ENCODE measurements at regions not wholly inside any gene's neighbourhood (a gene's known extent, or its start where the extent isn't known, plus 50 kb on each side); places are given as distances from the start of the nearest gene placed in this dataset.

GRCh38 chr7:136174477-136175125 lies 197.4 kb upstream of the MTPN start:
- DNase-seq (ENCODE audit: low read depth in 2 of 2) = no peak

GRCh38 chr7:136173874-136174273 lies 196.7 kb upstream of the MTPN start:
- no peak for DNase-seq (ENCODE audit: low read depth in 2 of 2)

GRCh38 chr7:136171233-136171632 lies 194.1 kb upstream of the MTPN start:
- DNase-seq (ENCODE audit: low read depth in 2 of 2) = no peak

- no peak for DNase-seq (ENCODE audit: low read depth in 2 of 2)
Observed at GRCh38 chr7:136168821-136169220, 191.7 kb upstream of the MTPN start.

GRCh38 chr7:136167991-136168390 lies 190.8 kb upstream of the MTPN start:
- no peak for DNase-seq (ENCODE audit: low read depth in 2 of 2)

GRCh38 chr7:136166521-136166920 lies 189.4 kb upstream of the MTPN start:
- no peak for DNase-seq (ENCODE audit: low read depth in 2 of 2)

- no peak for DNase-seq (ENCODE audit: low read depth in 2 of 2)
Observed at GRCh38 chr7:136163340-136163801, 186.2 kb upstream of the MTPN start.

GRCh38 chr7:136150311-136150710 lies 173.2 kb upstream of the MTPN start:
- DNase-seq (ENCODE audit: low read depth in 2 of 2) = no peak

- DNase-seq (ENCODE audit: low read depth in 2 of 2) = no peak
Observed at GRCh38 chr7:136148920-136149319, 171.8 kb upstream of the MTPN start.

GRCh38 chr7:136146925-136147324 lies 169.8 kb upstream of the MTPN start:
- DNase-seq (ENCODE audit: low read depth in 2 of 2) = no peak

GRCh38 chr7:136144182-136144581 lies 167.0 kb upstream of the MTPN start:
- DNase-seq (ENCODE audit: low read depth in 2 of 2) = no peak

- no peak for DNase-seq (ENCODE audit: low read depth in 2 of 2)
Observed at GRCh38 chr7:136143271-136143670, 166.1 kb upstream of the MTPN start.

GRCh38 chr7:136142583-136142982 lies 165.4 kb upstream of the MTPN start:
- no peak for DNase-seq (ENCODE audit: low read depth in 2 of 2)

- no peak for DNase-seq (ENCODE audit: low read depth in 2 of 2)
Observed at GRCh38 chr7:136140469-136140868, 163.3 kb upstream of the MTPN start.

- no peak for DNase-seq (ENCODE audit: low read depth in 2 of 2)
Observed at GRCh38 chr7:136139417-136139816, 162.3 kb upstream of the MTPN start.

- no peak for DNase-seq (ENCODE audit: low read depth in 2 of 2)
Observed at GRCh38 chr7:136138991-136139390, 161.8 kb upstream of the MTPN start.

- DNase-seq (ENCODE audit: low read depth in 2 of 2) = no peak
Observed at GRCh38 chr7:136136906-136137454, 159.8 kb upstream of the MTPN start.

- DNase-seq (ENCODE audit: low read depth in 2 of 2) = no peak
Observed at GRCh38 chr7:136134503-136134902, 157.3 kb upstream of the MTPN start.

- DNase-seq (ENCODE audit: low read depth in 2 of 2) = no peak
Observed at GRCh38 chr7:136133551-136133950, 156.4 kb upstream of the MTPN start.

GRCh38 chr7:136131304-136131630 lies 154.1 kb upstream of the MTPN start:
- no peak for DNase-seq (ENCODE audit: low read depth in 2 of 2)

GRCh38 chr7:136130511-136131303 lies 153.5 kb upstream of the MTPN start:
- DNase-seq (ENCODE audit: low read depth in 2 of 2) = no peak

- DNase-seq (ENCODE audit: low read depth in 2 of 2) = no peak
Observed at GRCh38 chr7:136128050-136128449, 150.9 kb upstream of the MTPN start.

GRCh38 chr7:136123352-136123751 lies 146.2 kb upstream of the MTPN start:
- DNase-seq (ENCODE audit: low read depth in 2 of 2) = no peak
